K562 (cell line): ENCODE measurements at regions not wholly inside any gene's neighbourhood (a gene's known extent, or its start where the extent isn't known, plus 50 kb on each side); places are given as distances from the start of the nearest gene placed in this dataset.
A peak's percentile ranks its signal among the peaks of the same experiment; 100 is the strongest.

ENCODE experiments used
- CBX5 ChIP-seq: IDR thresholded peaks from 2 replicates; pipeline ENCODE4 v1.6.1; 2014; ENCODE audit warnings: low read depth, borderline replicate concordance
- CHD2 ChIP-seq: IDR thresholded peaks from 2 replicates; pipeline ENCODE4 v1.6.1; 2011; ENCODE audit warnings: low read depth, low read length
- CTBP1 ChIP-seq: fragments of 450-650 bp; IDR thresholded peaks from 2 replicates; pipeline ENCODE4 v1.6.1; 2016; ENCODE audit warnings: borderline replicate concordance
- DPF2 ChIP-seq: fragments of 450-650 bp; IDR thresholded peaks from 2 replicates; pipeline ENCODE4 v1.6.1; 2016
- ELK3 ChIP-seq: fragments of 450-650 bp; formaldehyde crosslinking; IDR thresholded peaks from 2 replicates; pipeline ENCODE4 v1.4.0; 2020; ENCODE audit warnings: mild to moderate bottlenecking
- HOMEZ ChIP-seq: fragments of 250-450 bp; sonication (Bioruptor Pico); IDR thresholded peaks from 2 replicates; pipeline ENCODE4 v1.4.0; 2020; ENCODE audit warnings: mild to moderate bottlenecking, moderate library complexity
- JUND ChIP-seq, 2 experiments: IDR thresholded peaks; 2 replicates in 1 of 2; 3 replicates in 1 of 2; pipeline ENCODE4 v1.6.1; 2011; ENCODE audit warnings: borderline replicate concordance in 2 of 2, low read depth in 2 of 2, low read length in 2 of 2, improper control_type of control experiment in 1 of 2, missing biosample characterization in 1 of 2, missing genetic modification characterization in 1 of 2, missing genetic modification reagents in 1 of 2
- KLF16 ChIP-seq: IDR thresholded peaks from 2 replicates; pipeline ENCODE4 v1.6.1; 2016; ENCODE audit warnings: antibody characterized with exemption
- MBD2 ChIP-seq: sonication (generic); IDR thresholded peaks from 2 replicates; pipeline ENCODE4 v1.6.1; 2016; ENCODE audit warnings: low read depth, borderline replicate concordance
- MLX ChIP-seq, 2 experiments: fragments of 450-650 bp in 1 of 2; sonication (generic) in 1 of 2; formaldehyde crosslinking; conservative IDR thresholded peaks; 2 replicates each; pipeline versions ENCODE4 v1.4.0 to v1.8.1; 2020 to 2022; ENCODE audit warnings: mild to moderate bottlenecking in 1 of 2, missing genetic modification reagents in 1 of 2
- MYNN ChIP-seq, 2 experiments: sonication (generic); formaldehyde crosslinking in 1 of 2; IDR thresholded peaks; 2 replicates each; pipeline versions ENCODE4 v1.5.0 to v1.6.1; 2016 to 2020; ENCODE audit warnings: antibody characterized with exemption in 1 of 2, missing genetic modification reagents in 1 of 2
- NEUROD1 ChIP-seq: fragments of 150-350 bp; IDR thresholded peaks from 2 replicates; pipeline ENCODE4 v1.6.1; 2014; ENCODE audit warnings: borderline replicate concordance, low read length, low read depth; ENCODE audit not compliant: partially characterized antibody
- NFIC ChIP-seq: fragments of 450-650 bp; IDR thresholded peaks from 2 replicates; pipeline ENCODE4 v1.6.1; 2017; ENCODE audit warnings: mild to moderate bottlenecking, inconsistent platforms
- PBX2 ChIP-seq, 2 experiments: IDR thresholded peaks in 1 of 2; conservative IDR thresholded peaks in 1 of 2; 2 replicates each; pipeline ENCODE4 v1.6.1; 2016; ENCODE audit warnings: low read depth in 2 of 2, mild to moderate bottlenecking in 1 of 2, missing compliant biosample characterization in 1 of 2, missing genetic modification characterization in 1 of 2, moderate library complexity in 1 of 2
- TEAD1 ChIP-seq, 2 experiments: fragments of 450-650 bp in 1 of 2; sonication (generic) in 1 of 2; formaldehyde crosslinking; IDR thresholded peaks; 2 replicates each; pipeline versions ENCODE4 v1.4.0 to v1.8.0; 2020 to 2022; ENCODE audit warnings: mild to moderate bottlenecking in 2 of 2, missing genetic modification reagents in 1 of 2
- TEAD4 ChIP-seq, 2 experiments: sonication (generic) in 1 of 2; formaldehyde crosslinking in 1 of 2; IDR thresholded peaks; 2 replicates each; pipeline versions ENCODE4 v1.6.1 to v1.8.0; 2012 to 2022; ENCODE audit warnings: borderline replicate concordance in 1 of 2, inconsistent platforms in 1 of 2, low read length in 1 of 2, mild to moderate bottlenecking in 1 of 2, missing genetic modification reagents in 1 of 2
- THAP7 ChIP-seq: fragments of 250-450 bp; sonication (Bioruptor Pico); IDR thresholded peaks from 2 replicates; pipeline ENCODE4 v1.5.0; 2021
- ZBTB1 ChIP-seq: sonication (generic); formaldehyde crosslinking; IDR thresholded peaks from 2 replicates; pipeline ENCODE4 v1.8.1; 2023; ENCODE audit warnings: missing genetic modification reagents, low read depth, mild to moderate bottlenecking, borderline replicate concordance
- ZNF121 ChIP-seq: sonication (generic); formaldehyde crosslinking; conservative IDR thresholded peaks from 2 replicates; pipeline ENCODE4 v1.8.0; 2022; ENCODE audit warnings: missing genetic modification reagents
- ZNF184 ChIP-seq: sonication (generic); formaldehyde crosslinking; IDR thresholded peaks from 2 replicates; pipeline ENCODE4 v1.5.0; 2020; ENCODE audit warnings: missing genetic modification reagents
- ZNF41 ChIP-seq: fragments of 250-450 bp; sonication (Bioruptor Pico); conservative IDR thresholded peaks from 2 replicates; pipeline ENCODE4 v1.4.0; 2020; ENCODE audit warnings: mild to moderate bottlenecking

- TF ChIP-seq ZBTB1 (CRISPR knock-in tag) (no peak), HOMEZ (CRISPR knock-in tag) (no peak), TEAD4 (IDR thresholded peaks at IDR 0.05; ENCODE audit: low read length) (no peak), TEAD4 (CRISPR knock-in tag; IDR thresholded peaks at IDR 0.05; ENCODE audit: borderline replicate concordance) (0 out of 2 replicates have a peak, but pooled peaks have one; percentile 60), ZNF121 (CRISPR knock-in tag) (no peak), KLF16 (no peak), THAP7 (no peak), CBX5 (no peak), PBX2 (CRISPR knock-in tag; IDR thresholded peaks at IDR 0.05; ENCODE audit: low read depth) (no peak), PBX2 (tag; conservative IDR thresholded peaks at IDR 0.05; ENCODE audit: low read depth) (no peak), CTBP1 (no peak), JUND (IDR thresholded peaks at IDR 0.05; ENCODE audit: borderline replicate concordance, low read depth, low read length) (no peak), JUND (tag; IDR thresholded peaks at IDR 0.05; ENCODE audit: borderline replicate concordance, low read depth, low read length) (no peak), NFIC (no peak), NEUROD1 (no peak), TEAD1 (CRISPR knock-in tag; IDR thresholded peaks at IDR 0.05) (0 out of 4 replicates have a peak, but pooled peaks of 1 of the 2 experiments have one; percentile 23), ZNF184 (CRISPR knock-in tag) (no peak), MYNN (IDR thresholded peaks at IDR 0.05) (no peak), MYNN (CRISPR knock-in tag; IDR thresholded peaks at IDR 0.05) (no peak), ZNF41 (no peak), MLX (CRISPR knock-in tag; conservative IDR thresholded peaks at IDR 0.05) (0 out of 4 replicates have a peak, but pooled peaks of 1 of the 2 experiments have one; percentile 23), CHD2 (no peak), MBD2 (no peak), ELK3 (CRISPR knock-in tag) (0 out of 2 replicates have a peak, but pooled peaks have one; percentile 41), DPF2 (no peak)
These were observed 115.6 kb downstream of the GGTLC2 start (continued) for GRCh38 chr22:22759889-22760546.
